Suprapubic skin (tissue), 3 donors: ENCODE measurements at regions not wholly inside any gene's neighbourhood (a gene's known extent, or its start where the extent isn't known, plus 50 kb on each side); places are given as distances from the start of the nearest gene placed in this dataset.

ENCODE experiments used
- CTCF ChIP-seq, 2 donors: fragments of 200-600 bp in 1 of 2; fragments of 450-650 bp in 1 of 2; sonication (generic) in 1 of 2; IDR thresholded peaks; one replicate each; pipeline ENCODE4 v1.5.1; 2016 to 2019; ENCODE audit warnings: antibody characterized with exemption in 2 of 2, mild to moderate bottlenecking in 1 of 2, moderate library complexity in 1 of 2
- POLR2AphosphoS5 ChIP-seq, 3 donors: sonication (generic); formaldehyde crosslinking; IDR thresholded peaks; one replicate each; pipeline ENCODE4 v1.6.1; 2017; ENCODE audit warnings: antibody characterized with exemption in 3 of 3

- TF ChIP-seq CTCF (IDR thresholded peaks at IDR 0.05): no peak
- TF ChIP-seq POLR2AphosphoS5 (IDR thresholded peaks at IDR 0.05): no peak
Observed at GRCh38 chr13:81446441-81446840, 1105.5 kb upstream of the SPRY2 start.
